SK-N-SH treated with all-trans-retinoic acid at 6 μM for 48 hours (cell line): ENCODE measurements at regions not wholly inside any gene's neighbourhood (a gene's known extent, or its start where the extent isn't known, plus 50 kb on each side); places are given as distances from the start of the nearest gene placed in this dataset.

Experiments used
- ESRRG ChIP-seq: fragments of 250-450 bp; sonication (Bioruptor Pico); IDR thresholded peaks from 2 replicates; pipeline ENCODE4 v1.6.1; 2021; ENCODE audit warnings: mild to moderate bottlenecking
- TCF4 ChIP-seq: fragments of 250-450 bp; sonication (Bioruptor Pico); IDR thresholded peaks from 2 replicates; pipeline ENCODE4 v1.8.0; 2021; ENCODE audit warnings: mild to moderate bottlenecking, moderate library complexity, borderline replicate concordance

GRCh38 chr1:5415606-5416005 is 576.6 kb downstream of the NPHP4 start:
- TF ChIP-seq TCF4 (no peak), ESRRG (CRISPR knock-in tag) (no peak)
